Left ventricle myocardium inferior (tissue), 1 donor: ENCODE measurements at regions not wholly inside any gene's neighbourhood (a gene's known extent, or its start where the extent isn't known, plus 50 kb on each side); places are given as distances from the start of the nearest gene placed in this dataset.

Experiments used
- DNase-seq: peaks from one replicate; pipeline ENCODE4 v3.0.0-alpha.2; 2020
- H3K27ac ChIP-seq: fragments of 200-600 bp; replicated peaks from 2 replicates; pipeline ENCODE4 v1.8.0; 2021
- H3K27me3 ChIP-seq: fragments of 200-600 bp; 2 replicates; pipeline ENCODE4 v1.8.0; 2021; ENCODE audit warnings: low read depth
- H3K36me3 ChIP-seq: fragments of 200-600 bp; 2 replicates; pipeline ENCODE4 v1.8.0; 2021
- H3K4me1 ChIP-seq: fragments of 200-600 bp; 2 replicates; pipeline ENCODE4 v1.8.0; 2021
- H3K4me3 ChIP-seq: fragments of 200-600 bp; 2 replicates; pipeline ENCODE4 v1.8.0; 2021; ENCODE audit warnings: mild to moderate bottlenecking, moderate library complexity
- H3K9me3 ChIP-seq: fragments of 200-600 bp; replicated peaks from 2 replicates; pipeline ENCODE4 v1.8.0; 2021
- CTCF ChIP-seq: fragments of 200-600 bp; IDR thresholded peaks from 2 replicates; pipeline ENCODE4 v1.8.0; 2021; ENCODE audit warnings: antibody characterized with exemption, mild to moderate bottlenecking, borderline replicate concordance
- intact Hi-C: fragments of 100-400 bp; cut with micrococcal nuclease; formaldehyde crosslinking; loops from one replicate; pipeline ENCODE4 v1.11.0; 2022
- donor health status: DM: no; HTN: yes; CAD: no; lungs with severe emphysema.

DNA sequence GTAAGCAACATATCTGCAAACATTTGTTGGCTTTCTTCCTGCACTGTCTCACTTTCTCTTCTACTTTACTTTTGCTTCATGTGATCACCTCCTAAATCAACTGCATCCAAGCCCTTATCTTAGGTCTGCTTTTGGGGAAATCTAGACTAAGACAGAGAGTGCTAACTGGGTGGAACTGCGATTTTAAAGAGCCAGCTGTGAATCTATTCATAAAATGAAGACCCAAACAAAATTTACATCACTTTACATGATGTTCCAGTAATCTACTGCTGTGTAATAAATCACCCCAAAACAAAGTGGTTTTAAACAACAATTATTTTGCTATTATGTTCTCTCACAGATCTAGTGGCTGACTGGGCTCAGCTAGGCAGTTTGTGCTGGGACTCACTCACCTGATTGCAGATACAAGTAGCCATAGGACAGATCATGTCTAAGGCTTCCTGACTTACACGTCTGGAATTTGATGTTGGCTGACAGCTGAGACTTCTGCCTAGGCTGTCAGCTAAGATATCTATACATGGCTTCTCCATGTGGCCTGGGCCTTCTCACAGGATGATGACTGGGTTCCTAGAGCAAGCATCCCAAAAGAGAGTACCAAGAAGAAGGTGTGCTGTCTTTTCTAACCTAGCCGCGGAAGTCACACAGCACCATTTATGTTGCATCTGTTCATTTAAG lies 145.1 kb upstream of the TBCA start:
- H3K27ac ChIP-seq = no peak overlapping the region
- TF ChIP-seq CTCF = no peak
- intact Hi-C loops = no loop called here

DNA sequence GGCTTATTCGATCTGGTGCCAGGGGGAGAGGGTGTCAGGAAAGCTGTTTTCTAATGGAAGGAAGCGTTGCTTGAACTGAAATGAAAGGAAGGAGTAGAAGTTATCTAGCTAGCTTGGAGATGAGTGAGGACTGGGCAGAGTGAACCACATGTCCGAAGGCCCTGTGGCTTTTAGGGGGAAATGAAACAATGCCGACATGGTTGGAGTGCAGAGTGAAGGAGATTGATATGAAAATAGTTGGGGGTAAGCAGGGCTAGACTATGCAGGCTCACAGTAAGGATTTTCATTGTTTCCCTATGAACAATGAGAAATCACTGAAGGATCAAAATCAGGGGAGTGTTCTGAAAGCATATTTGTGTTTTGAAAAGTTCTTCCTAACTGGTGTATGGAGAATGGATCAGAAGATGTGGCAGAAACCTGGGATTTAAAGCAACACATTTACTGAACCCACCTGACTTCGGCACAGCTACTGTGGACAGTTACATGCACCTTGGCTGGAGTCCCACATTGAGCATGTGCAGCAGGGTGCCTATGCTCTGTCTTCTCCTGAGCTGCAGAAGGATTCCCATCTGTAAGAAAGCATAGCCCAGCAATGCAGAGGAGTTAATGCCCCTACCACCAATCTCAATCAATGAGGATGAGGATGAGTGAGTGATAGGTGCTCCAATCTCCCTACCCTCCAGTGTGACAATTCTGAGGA lies 144.4 kb upstream of the TBCA start:
- TF ChIP-seq CTCF = no peak
- intact Hi-C loops = no loop called here

More for the DNA sequence above, 145.1 kb upstream of the TBCA start:
- DNase-seq = no peak
- Histone ChIP-seq H3K9me3 (no peaks in the 10 kb centered on the region), H3K27me3 (peaks cover 23% of the 10 kb centered on the region), H3K4me3 (no peak overlapping the region), H3K36me3 (no peaks in the 10 kb centered on the region), H3K4me1 (no peaks in the 10 kb centered on the region)

DNA sequence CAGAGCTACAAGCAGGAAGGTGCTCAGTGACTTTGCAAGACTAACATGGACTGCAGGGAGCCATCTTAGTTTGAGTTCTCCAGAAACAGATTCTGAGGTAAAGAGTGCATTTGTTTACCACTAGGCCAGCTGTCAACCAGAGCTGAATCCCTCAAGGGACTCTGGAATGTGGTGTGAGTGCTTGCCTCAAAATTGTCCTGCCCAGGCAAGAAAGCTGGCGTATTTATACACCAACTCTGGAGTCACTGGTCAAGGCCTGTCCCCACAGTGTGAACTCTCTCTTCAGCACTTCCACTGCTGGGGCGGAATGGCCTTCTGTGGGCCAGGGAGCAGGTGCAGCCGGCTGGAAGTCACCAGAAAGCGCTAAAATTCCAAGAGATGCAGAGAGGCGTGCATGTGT lies 139.2 kb upstream of the TBCA start:
- H3K4me1 ChIP-seq = no peaks in the 10 kb centered on the region
- no peak for DNase-seq
- no peak overlapping the region for H3K4me3 ChIP-seq
- no peak for TF ChIP-seq CTCF
- no peaks in the 10 kb centered on the region for H3K36me3 ChIP-seq
- intact Hi-C loops = no loop called here
- peaks cover 52% of the 10 kb centered on the region for H3K27me3 ChIP-seq
- H3K27ac ChIP-seq = no peak overlapping the region
- H3K9me3 ChIP-seq = peaks cover 9% of the 10 kb centered on the region

More for the DNA sequence above, 144.4 kb upstream of the TBCA start:
- no peak overlapping the region for H3K4me3 ChIP-seq
- no peak for DNase-seq
- H3K4me1 ChIP-seq = no peaks in the 10 kb centered on the region
- H3K27me3 ChIP-seq = peaks cover 19% of the 10 kb centered on the region
- H3K9me3 ChIP-seq = no peaks in the 10 kb centered on the region
- no peaks in the 10 kb centered on the region for H3K36me3 ChIP-seq
- H3K27ac ChIP-seq = no peak overlapping the region

- intact Hi-C loops = no loop called here
- Histone ChIP-seq H3K4me3 (no peak overlapping the region), H3K9me3 (peaks cover 9% of the 10 kb centered on the region), H3K4me1 (no peaks in the 10 kb centered on the region), H3K27ac (no peak overlapping the region), H3K36me3 (no peaks in the 10 kb centered on the region), H3K27me3 (peaks cover 44% of the 10 kb centered on the region)
- TF ChIP-seq CTCF = no peak
- no peak for DNase-seq
Observed at GRCh38 chr5:77912721-77913120, 136.6 kb upstream of the TBCA start.

GRCh38 chr5:77910602-77911188 lies 134.6 kb upstream of the TBCA start:
- Histone ChIP-seq H3K4me3 (no peak overlapping the region), H3K27me3 (peaks cover 50% of the 10 kb centered on the region), H3K4me1 (no peaks in the 10 kb centered on the region), H3K9me3 (peaks cover 9% of the 10 kb centered on the region), H3K27ac (no peak overlapping the region), H3K36me3 (no peaks in the 10 kb centered on the region)
- no peak for DNase-seq
- intact Hi-C loops = no loop called here
- TF ChIP-seq CTCF = no peak
